ENCODE measurements at regions not wholly inside any gene's neighbourhood (a gene's known extent, or its start where the extent isn't known, plus 50 kb on each side); places are given as distances from the start of the nearest gene placed in this dataset.

DNA sequence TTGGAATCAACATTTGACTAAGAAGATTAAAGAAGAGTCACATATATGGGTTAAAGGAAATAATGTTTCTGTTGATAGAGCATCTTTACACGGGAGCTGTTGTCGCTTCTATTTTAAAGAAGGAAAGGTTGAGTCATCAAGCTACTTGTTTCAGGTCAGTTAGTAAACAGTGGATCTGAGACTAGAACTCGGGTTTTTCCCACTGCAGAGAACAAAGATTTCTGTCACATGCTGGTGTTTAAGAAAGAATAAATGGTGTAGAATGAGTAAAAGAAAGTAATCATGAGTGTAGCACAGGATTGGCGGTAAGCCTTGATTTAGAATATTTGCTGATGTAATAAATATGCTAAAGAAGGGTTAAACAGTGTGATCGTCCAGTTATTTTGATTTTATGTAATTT is 455.5 kb downstream of the AEBP2 start:
- Histone ChIP-seq H3K4me3 (ENCODE audit: low read depth, low read length) (peak overlapping the region; percentile 1), H3K4me1 (ENCODE audit: control insufficient read depth, insufficient read depth, low read length, poor library complexity, severe bottlenecking) (no peaks in the 10 kb centered on the region), H3K9me3 (ENCODE audit: control insufficient read depth in 2 of 2, low read length in 2 of 2) (peaks cover 0 to 3% of the 10 kb centered on the region in 2 experiments), H3K27me3 (ENCODE audit: control insufficient read depth, insufficient read depth, low read length) (no peaks in the 10 kb centered on the region), H3K27ac (ENCODE audit: insufficient read depth, low read length, poor library complexity, severe bottlenecking) (no peak overlapping the region), H3K36me3 (ENCODE audit: control insufficient read depth, insufficient read depth, low read length) (no peaks in the 10 kb centered on the region)
- DNase-seq (peak in 1 of 3 donors; percentile 0), ATAC-seq (ENCODE audit: low read depth in 2 of 2) (no peak)
- Mint-ChIP-seq H3K27me3 (no peaks in the 10 kb centered on the region), H3K27ac (no peak overlapping the region), H3K36me3 (no peaks in the 10 kb centered on the region), H3K4me3 (peak overlapping the region in 2 of 4 donors; percentile 6 to 12), H3K9me3 (peaks cover 0 to 4% (median 2%) of the 10 kb centered on the region in 7 donors), H3K4me1 (peaks cover 3 to 5% (median 4%) of the 10 kb centered on the region in 4 donors)

DNA sequence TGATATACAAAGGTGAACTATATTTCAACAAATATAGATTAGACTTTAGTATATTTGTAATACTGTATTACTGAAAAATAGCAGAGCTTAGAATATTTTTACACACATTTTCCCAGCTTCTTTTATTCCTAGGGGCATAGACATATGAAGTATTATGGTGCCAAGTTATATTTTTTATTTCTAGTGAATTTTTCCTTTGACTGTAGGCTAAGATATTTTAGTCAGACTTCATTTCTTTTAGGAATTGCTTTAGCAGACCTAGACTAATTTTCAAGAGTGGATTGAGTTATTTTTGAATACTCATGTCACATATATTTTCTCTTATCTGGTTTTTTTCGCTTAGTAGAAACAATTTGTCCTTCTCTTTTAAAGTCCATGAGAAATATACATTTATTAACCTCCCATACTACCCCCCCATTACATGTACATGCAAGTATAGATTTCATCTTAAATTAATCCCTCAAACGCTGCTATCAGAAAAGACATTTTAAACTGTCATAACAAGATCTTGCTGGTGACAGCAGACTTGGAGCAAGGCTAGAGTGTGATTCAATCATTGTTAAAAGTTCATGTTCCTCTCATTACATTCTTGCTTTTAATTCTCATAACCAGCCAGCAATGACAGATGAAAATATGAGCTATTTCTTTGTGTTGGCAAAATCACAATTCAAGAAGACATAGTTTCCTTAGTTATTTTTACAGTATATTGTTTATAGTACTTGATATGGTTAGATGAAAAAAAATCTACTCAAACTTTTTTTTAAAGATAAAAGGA is 456.1 kb downstream of the AEBP2 start:
- Mint-ChIP-seq H3K36me3 (no peaks in the 10 kb centered on the region), H3K4me3 (no peak overlapping the region), H3K9me3 (peaks cover 0 to 4% (median 2%) of the 10 kb centered on the region in 7 donors), H3K27ac (no peak overlapping the region), H3K27me3 (no peaks in the 10 kb centered on the region), H3K4me1 (peaks cover 3 to 5% (median 4%) of the 10 kb centered on the region in 4 donors)
- no peak for DNase-seq
- ATAC-seq (ENCODE audit: low read depth in 2 of 2), result no peak
- Histone ChIP-seq H3K4me1 (ENCODE audit: control insufficient read depth, insufficient read depth, low read length, poor library complexity, severe bottlenecking) (no peaks in the 10 kb centered on the region), H3K27ac (ENCODE audit: insufficient read depth, low read length, poor library complexity, severe bottlenecking) (no peak overlapping the region), H3K36me3 (ENCODE audit: control insufficient read depth, insufficient read depth, low read length) (no peaks in the 10 kb centered on the region), H3K4me3 (ENCODE audit: low read depth, low read length) (no peak overlapping the region), H3K27me3 (ENCODE audit: control insufficient read depth, insufficient read depth, low read length) (no peaks in the 10 kb centered on the region), H3K9me3 (ENCODE audit: control insufficient read depth in 2 of 2, low read length in 2 of 2) (peaks cover 0 to 3% of the 10 kb centered on the region in 2 experiments)

DNA sequence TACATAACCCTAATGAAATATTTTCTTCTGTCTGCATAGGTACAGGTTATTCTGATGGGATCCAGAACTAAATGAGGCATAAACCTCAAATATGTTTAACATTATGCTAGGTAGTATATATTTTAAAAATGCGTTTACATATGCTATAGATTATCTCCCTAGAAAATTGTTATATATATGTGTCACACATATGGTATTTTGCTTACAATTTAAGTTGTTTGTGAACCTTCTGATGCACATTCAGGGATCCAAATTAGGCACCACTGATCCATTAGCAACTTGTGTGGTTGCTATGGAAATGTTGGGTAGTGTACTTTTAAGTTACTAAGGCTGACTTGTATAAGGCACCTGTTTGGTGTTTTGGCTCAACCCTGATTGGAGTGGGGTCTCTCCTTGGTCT is 456.7 kb downstream of the AEBP2 start:
- Mint-ChIP-seq H3K4me3 (no peak overlapping the region), H3K4me1 (peaks cover 3 to 5% (median 4%) of the 10 kb centered on the region in 4 donors), H3K27me3 (no peaks in the 10 kb centered on the region), H3K36me3 (no peaks in the 10 kb centered on the region), H3K27ac (no peak overlapping the region), H3K9me3 (peaks cover 0 to 4% (median 2%) of the 10 kb centered on the region in 7 donors)
- Histone ChIP-seq H3K9me3 (ENCODE audit: control insufficient read depth in 2 of 2, low read length in 2 of 2) (peaks cover 0 to 3% of the 10 kb centered on the region in 2 experiments), H3K4me1 (ENCODE audit: control insufficient read depth, insufficient read depth, low read length, poor library complexity, severe bottlenecking) (no peaks in the 10 kb centered on the region), H3K36me3 (ENCODE audit: control insufficient read depth, insufficient read depth, low read length) (no peaks in the 10 kb centered on the region), H3K27ac (ENCODE audit: insufficient read depth, low read length, poor library complexity, severe bottlenecking) (no peak overlapping the region), H3K27me3 (ENCODE audit: control insufficient read depth, insufficient read depth, low read length) (no peaks in the 10 kb centered on the region), H3K4me3 (ENCODE audit: low read depth, low read length) (no peak overlapping the region)
- DNase-seq (no peak), ATAC-seq (ENCODE audit: low read depth in 2 of 2) (no peak)

DNA sequence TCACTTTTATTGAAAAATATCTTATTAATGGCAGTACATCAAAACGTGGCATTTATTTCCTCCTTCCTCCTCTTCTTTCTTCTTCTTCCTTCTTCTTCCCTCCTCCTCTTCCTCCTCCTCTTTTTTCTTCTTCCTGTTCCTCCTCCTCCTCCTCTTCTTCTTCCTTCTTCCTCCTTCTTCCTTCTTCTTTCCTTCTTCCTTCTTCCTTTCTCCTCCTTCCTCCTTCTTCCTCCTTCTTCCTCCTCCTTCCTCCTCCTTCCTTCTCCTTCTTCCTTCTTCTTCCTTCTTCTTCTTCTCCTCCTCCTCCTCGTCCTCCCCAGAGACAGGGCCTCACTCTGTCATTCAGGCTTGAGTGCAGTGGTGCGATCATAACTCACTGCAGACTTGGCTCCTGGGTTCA is 457.2 kb downstream of the AEBP2 start:
- no peak for DNase-seq
- Mint-ChIP-seq H3K4me3 (no peak overlapping the region), H3K36me3 (no peaks in the 10 kb centered on the region), H3K27ac (no peak overlapping the region), H3K9me3 (peaks cover 0 to 4% (median 2%) of the 10 kb centered on the region in 7 donors), H3K27me3 (no peaks in the 10 kb centered on the region), H3K4me1 (peaks cover 3 to 5% (median 4%) of the 10 kb centered on the region in 4 donors)
- Histone ChIP-seq H3K27ac (ENCODE audit: insufficient read depth, low read length, poor library complexity, severe bottlenecking) (no peak overlapping the region), H3K27me3 (ENCODE audit: control insufficient read depth, insufficient read depth, low read length) (no peaks in the 10 kb centered on the region), H3K4me1 (ENCODE audit: control insufficient read depth, insufficient read depth, low read length, poor library complexity, severe bottlenecking) (no peaks in the 10 kb centered on the region), H3K9me3 (ENCODE audit: control insufficient read depth in 2 of 2, low read length in 2 of 2) (peaks cover 0 to 3% of the 10 kb centered on the region in 2 experiments), H3K4me3 (ENCODE audit: low read depth, low read length) (no peak overlapping the region), H3K36me3 (ENCODE audit: control insufficient read depth, insufficient read depth, low read length) (no peaks in the 10 kb centered on the region)
- ATAC-seq (ENCODE audit: low read depth in 2 of 2), result no peak

DNA sequence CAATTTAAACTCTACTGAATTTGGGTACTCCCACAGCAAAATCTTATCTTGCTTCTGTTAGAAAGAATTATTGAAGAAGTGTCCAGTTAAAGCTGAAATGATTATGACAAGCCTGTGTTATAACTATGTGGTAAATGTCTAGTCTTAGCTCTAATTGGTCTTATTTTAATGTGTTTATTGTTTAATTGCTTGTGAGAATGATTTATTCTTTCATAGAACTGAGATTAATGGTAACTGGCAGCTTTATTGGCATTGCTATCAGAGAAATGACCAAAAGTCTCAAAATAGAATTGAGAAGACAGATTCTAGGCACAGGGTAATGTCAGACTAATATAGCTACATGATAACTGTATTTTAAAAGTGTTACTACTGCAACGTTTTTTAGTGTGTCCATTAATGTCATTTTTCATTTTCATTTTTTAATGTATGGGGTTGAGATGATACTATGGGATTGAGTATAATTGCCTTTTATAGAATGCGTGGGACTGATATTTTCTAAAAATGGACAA is 458.7 kb downstream of the AEBP2 start:
- DNase-seq (no peak), ATAC-seq (ENCODE audit: low read depth in 2 of 2) (no peak)
- Mint-ChIP-seq H3K27me3 (no peaks in the 10 kb centered on the region), H3K27ac (no peak overlapping the region), H3K4me1 (peaks cover 3 to 5% (median 4%) of the 10 kb centered on the region in 4 donors), H3K4me3 (no peak overlapping the region), H3K36me3 (no peaks in the 10 kb centered on the region), H3K9me3 (peaks cover 0 to 4% (median 2%) of the 10 kb centered on the region in 7 donors)
- H3K36me3 ChIP-seq (ENCODE audit: control insufficient read depth, insufficient read depth, low read length), result no peaks in the 10 kb centered on the region
- no peaks in the 10 kb centered on the region for H3K27me3 ChIP-seq (ENCODE audit: control insufficient read depth, insufficient read depth, low read length)
- H3K4me1 ChIP-seq (ENCODE audit: control insufficient read depth, insufficient read depth, low read length, poor library complexity, severe bottlenecking), result no peaks in the 10 kb centered on the region
- H3K9me3 ChIP-seq (ENCODE audit: control insufficient read depth in 2 of 2, low read length in 2 of 2), result peaks cover 0 to 3% of the 10 kb centered on the region in 2 experiments
- H3K27ac ChIP-seq (ENCODE audit: insufficient read depth, low read length, poor library complexity, severe bottlenecking), result no peak overlapping the region
- H3K4me3 ChIP-seq (ENCODE audit: low read depth, low read length), result no peak overlapping the region

DNA sequence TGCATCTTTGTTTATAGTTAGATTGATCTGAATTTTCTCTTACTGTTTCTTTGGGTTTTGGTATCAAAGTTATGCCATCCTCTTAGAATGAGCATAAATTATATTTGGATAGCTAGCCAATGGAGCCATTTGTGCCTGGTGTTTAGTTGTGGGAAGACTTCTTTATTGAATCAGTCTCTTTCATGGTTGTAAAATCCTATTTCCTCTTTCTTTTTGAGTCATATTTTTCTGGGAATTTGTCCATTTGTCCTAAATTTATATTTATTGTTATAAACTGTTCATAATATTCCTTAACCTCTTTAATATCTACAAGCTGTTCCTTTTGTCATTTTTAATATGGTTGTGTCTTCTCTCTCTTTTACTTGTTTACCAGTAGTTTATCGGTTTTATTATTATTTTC is 462.5 kb downstream of the AEBP2 start:
- no peak overlapping the region for H3K27ac ChIP-seq (ENCODE audit: insufficient read depth, low read length, poor library complexity, severe bottlenecking)
- no peak overlapping the region for H3K4me3 Mint-ChIP-seq
- peaks cover 0 to 5% (median 2%) of the 10 kb centered on the region in 7 donors for H3K9me3 Mint-ChIP-seq
- peaks cover 0 to 3% of the 10 kb centered on the region in 2 experiments for H3K9me3 ChIP-seq (ENCODE audit: control insufficient read depth in 2 of 2, low read length in 2 of 2)
- DNase-seq, result no peak
- H3K36me3 ChIP-seq (ENCODE audit: control insufficient read depth, insufficient read depth, low read length), result no peaks in the 10 kb centered on the region
- no peaks in the 10 kb centered on the region for H3K27me3 ChIP-seq (ENCODE audit: control insufficient read depth, insufficient read depth, low read length)
- no peak overlapping the region for H3K27ac Mint-ChIP-seq
- H3K4me1 ChIP-seq (ENCODE audit: control insufficient read depth, insufficient read depth, low read length, poor library complexity, severe bottlenecking), result no peaks in the 10 kb centered on the region
- no peak overlapping the region for H3K4me3 ChIP-seq (ENCODE audit: low read depth, low read length)
- H3K36me3 Mint-ChIP-seq, result no peaks in the 10 kb centered on the region
- ATAC-seq (ENCODE audit: low read depth in 2 of 2), result no peak
- no peaks in the 10 kb centered on the region for H3K4me1 Mint-ChIP-seq
- H3K27me3 Mint-ChIP-seq, result no peaks in the 10 kb centered on the region

DNA sequence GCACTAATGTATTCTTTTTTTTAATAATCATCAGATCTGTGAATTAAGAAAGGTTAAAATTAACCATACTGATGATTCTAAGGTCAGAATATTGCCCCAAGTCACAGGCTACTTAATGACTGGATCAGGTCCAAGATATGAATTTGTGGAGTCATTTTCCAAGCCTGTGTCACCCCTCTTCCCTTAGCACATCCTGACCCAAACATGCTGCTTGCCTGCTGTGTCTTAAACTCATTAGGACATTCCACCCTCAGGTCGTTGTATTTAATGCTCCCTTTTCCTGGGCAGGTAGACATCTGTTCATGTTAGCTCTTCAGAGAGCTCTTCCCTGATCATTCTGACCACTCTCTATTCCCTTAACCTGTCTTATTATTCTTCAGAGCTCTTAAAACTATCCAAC is 463.5 kb upstream of the PDE3A start:
- Mint-ChIP-seq H3K36me3 (no peaks in the 10 kb centered on the region), H3K9me3 (peaks cover 0 to 5% (median 2%) of the 10 kb centered on the region in 7 donors), H3K4me3 (no peak overlapping the region)

DNA sequence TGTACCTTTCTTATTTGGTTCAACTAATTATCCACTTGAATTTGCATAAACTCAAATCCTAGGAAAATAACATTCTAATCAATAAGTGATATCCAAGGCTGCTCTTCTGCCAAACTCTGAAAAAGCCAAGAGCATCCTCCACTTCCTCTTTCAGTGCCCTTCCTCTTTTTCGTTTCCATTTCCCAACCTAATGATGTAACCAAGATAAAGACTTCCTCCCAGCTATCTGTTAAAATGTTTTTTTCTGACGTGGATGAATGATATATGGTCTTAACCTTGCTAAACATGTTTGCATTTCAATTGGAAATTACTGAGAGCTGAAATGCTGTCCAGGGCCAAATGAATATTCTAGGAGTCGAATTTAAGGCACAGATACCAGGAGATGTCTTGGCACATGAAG is 459.5 kb upstream of the PDE3A start:
- Histone ChIP-seq H3K4me3 (ENCODE audit: low read depth, low read length) (no peak overlapping the region), H3K36me3 (ENCODE audit: control insufficient read depth, insufficient read depth, low read length) (no peaks in the 10 kb centered on the region), H3K27ac (ENCODE audit: insufficient read depth, low read length, poor library complexity, severe bottlenecking) (no peak overlapping the region), H3K4me1 (ENCODE audit: control insufficient read depth, insufficient read depth, low read length, poor library complexity, severe bottlenecking) (no peaks in the 10 kb centered on the region), H3K9me3 (ENCODE audit: control insufficient read depth in 2 of 2, low read length in 2 of 2) (no peaks in the 10 kb centered on the region), H3K27me3 (ENCODE audit: control insufficient read depth, insufficient read depth, low read length) (no peaks in the 10 kb centered on the region)
- H3K27ac Mint-ChIP-seq, result no peak overlapping the region
- no peaks in the 10 kb centered on the region for H3K27me3 Mint-ChIP-seq
- no peaks in the 10 kb centered on the region for H3K4me1 Mint-ChIP-seq
- ATAC-seq (ENCODE audit: low read depth in 2 of 2) (no peak), DNase-seq (no peak)
- peaks cover 0 to 8% (median 2%) of the 10 kb centered on the region in 7 donors for H3K9me3 Mint-ChIP-seq
- H3K36me3 Mint-ChIP-seq, result no peaks in the 10 kb centered on the region
- no peak overlapping the region for H3K4me3 Mint-ChIP-seq

More for the DNA sequence above, 463.5 kb upstream of the PDE3A start:
- H3K9me3 ChIP-seq (ENCODE audit: control insufficient read depth in 2 of 2, low read length in 2 of 2), result no peaks in the 10 kb centered on the region
- H3K27me3 ChIP-seq (ENCODE audit: control insufficient read depth, insufficient read depth, low read length), result no peaks in the 10 kb centered on the region
- H3K27ac ChIP-seq (ENCODE audit: insufficient read depth, low read length, poor library complexity, severe bottlenecking), result no peak overlapping the region
- ATAC-seq (ENCODE audit: low read depth in 2 of 2) (no peak), DNase-seq (no peak)
- Mint-ChIP-seq H3K4me1 (no peaks in the 10 kb centered on the region), H3K27me3 (no peaks in the 10 kb centered on the region), H3K27ac (no peak overlapping the region)
- no peaks in the 10 kb centered on the region for H3K36me3 ChIP-seq (ENCODE audit: control insufficient read depth, insufficient read depth, low read length)
- H3K4me3 ChIP-seq (ENCODE audit: low read depth, low read length), result no peak overlapping the region
- no peaks in the 10 kb centered on the region for H3K4me1 ChIP-seq (ENCODE audit: control insufficient read depth, insufficient read depth, low read length, poor library complexity, severe bottlenecking)

All from CD4-positive, CD25-positive, alpha-beta regulatory T cell (primary cell).